GM23248 (cell line): ENCODE measurements at regions not wholly inside any gene's neighbourhood (a gene's known extent, or its start where the extent isn't known, plus 50 kb on each side); places are given as distances from the start of the nearest gene placed in this dataset.

Experiments
- EZH2 ChIP-seq: fragments of 200-600 bp; sonication (generic); IDR thresholded peaks from 2 replicates; pipeline ENCODE4 v1.6.1; 2018; ENCODE audit warnings: antibody characterized with exemption, mild to moderate bottlenecking; ENCODE audit not compliant: insufficient read depth, poor library complexity, severe bottlenecking
- EZH2phosphoT487 ChIP-seq: fragments of 200-600 bp; sonication (generic); IDR thresholded peaks from 2 replicates; pipeline ENCODE4 v1.6.1; 2018; ENCODE audit warnings: antibody characterized with exemption, moderate library complexity, mild to moderate bottlenecking, low read depth; ENCODE audit not compliant: insufficient read depth

DNA sequence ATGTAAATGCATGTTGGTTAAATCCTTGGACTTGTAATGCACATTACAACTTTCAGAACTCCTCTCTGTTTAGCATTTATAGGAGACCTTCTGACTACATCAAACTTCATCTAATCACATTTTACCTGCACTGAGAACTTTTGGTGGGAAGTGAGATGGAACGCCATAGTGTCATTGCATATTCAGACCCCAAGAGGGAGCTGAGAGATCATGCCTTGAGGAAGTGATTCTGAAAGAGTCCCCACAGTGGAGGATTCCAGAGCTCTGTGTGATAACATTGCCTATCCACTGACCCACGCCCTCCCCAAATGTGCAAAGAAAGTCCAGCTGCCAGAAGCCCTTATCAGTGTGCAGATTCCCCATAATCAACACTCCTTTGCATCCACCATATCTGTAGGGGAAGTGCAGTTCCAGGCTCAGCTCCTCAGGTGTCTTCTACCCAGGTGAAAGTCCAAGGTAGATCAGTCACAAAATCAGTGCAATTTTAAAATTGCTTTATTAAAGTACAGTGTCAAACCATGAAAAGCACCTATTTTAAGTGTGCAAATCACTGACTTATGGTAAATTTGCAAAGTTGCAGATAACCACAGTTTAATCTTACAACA lies 212.4 kb downstream of the RPIA start:
- TF ChIP-seq EZH2 (no peak), EZH2phosphoT487 (no peak)
